ENCODE measurements at regions not wholly inside any gene's neighbourhood (a gene's known extent, or its start where the extent isn't known, plus 50 kb on each side); places are given as distances from the start of the nearest gene placed in this dataset.

DNA sequence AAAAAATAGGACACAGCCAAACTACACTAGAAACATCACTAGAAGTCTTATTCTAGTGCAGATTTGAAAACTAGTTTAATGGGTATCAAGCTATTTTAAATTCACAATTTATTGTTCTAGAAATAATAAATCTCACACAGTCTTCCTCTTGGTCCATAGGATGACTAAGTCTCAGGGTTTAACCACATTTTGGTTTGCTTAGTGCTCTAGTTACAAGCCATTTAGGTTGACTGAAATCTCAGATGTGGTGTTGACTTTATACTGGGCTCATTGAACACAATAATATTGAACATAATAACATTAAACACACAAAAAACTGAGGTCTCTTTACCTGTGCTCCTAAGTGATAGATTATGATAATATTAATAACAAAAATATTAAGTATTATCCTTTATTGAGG is 760.3 kb upstream of the CCDC179 start:
- TF ChIP-seq EZH2 (IDR thresholded peaks at IDR 0.05; ENCODE audit: insufficient read depth, poor library complexity, severe bottlenecking): no peak
- TF ChIP-seq EZH2phosphoT487 (IDR thresholded peaks at IDR 0.05; ENCODE audit: insufficient read depth, low read depth): no peak

Measured in GM23248 (cell line).